GM18907 (cell line): ENCODE measurements at regions not wholly inside any gene's neighbourhood (a gene's known extent, or its start where the extent isn't known, plus 50 kb on each side); places are given as distances from the start of the nearest gene placed in this dataset.

Experiments
- ATAC-seq: cut with Tn5 transposase; IDR thresholded peaks from one replicate; pipeline ENCODE4 v1.9.1; 2021; ENCODE audit warnings: mild to moderate bottlenecking, moderate library complexity; ENCODE audit not compliant: unreplicated experiment

DNA sequence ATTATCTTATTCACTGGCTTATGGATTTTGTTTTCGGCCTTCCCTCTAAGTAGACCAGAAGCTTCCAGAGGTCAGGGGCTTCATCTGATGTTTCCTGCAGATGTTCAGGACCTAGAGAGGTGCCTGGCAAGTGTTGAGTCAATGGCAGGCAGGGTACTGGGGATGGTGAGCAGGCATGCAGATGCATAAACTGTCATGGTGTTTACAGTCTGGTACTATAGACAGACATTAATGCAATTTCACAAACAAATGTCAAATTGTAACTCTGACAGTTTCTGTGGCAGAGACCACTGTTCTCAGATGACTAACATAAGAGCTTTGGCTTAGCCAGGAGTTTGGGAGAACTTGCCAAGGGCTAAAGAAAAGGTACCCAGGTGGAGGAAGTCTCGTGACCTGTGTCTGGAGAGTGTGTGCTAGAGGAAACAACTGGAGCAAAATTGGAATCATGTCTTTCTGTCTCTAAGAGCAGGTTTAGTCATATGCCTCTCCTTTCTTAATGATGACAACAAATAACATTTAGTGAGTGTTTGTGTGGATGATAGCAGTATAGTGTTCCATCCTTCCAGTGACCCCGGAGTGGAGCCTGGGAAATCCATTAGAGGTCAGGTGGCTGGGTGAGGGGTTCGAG, 53.7 kb upstream of the TRAK1 start:
- no peak for ATAC-seq

- ATAC-seq = no peak
Observed at GRCh38 chr3:42036483-42036823, 54.7 kb upstream of the TRAK1 start.

- ATAC-seq = no peak
Observed at GRCh38 chr3:42035816-42036482, 55.2 kb upstream of the TRAK1 start.

- no peak for ATAC-seq
Observed at GRCh38 chr3:42035007-42035406, 56.1 kb upstream of the TRAK1 start.

- no peak for ATAC-seq
Observed at GRCh38 chr3:42033741-42034140, 57.4 kb upstream of the TRAK1 start.

- no peak for ATAC-seq
Observed at GRCh38 chr3:42032693-42033349, 58.3 kb upstream of the TRAK1 start.

GRCh38 chr3:42031808-42032480, 59.2 kb upstream of the TRAK1 start:
- ATAC-seq = no peak

- ATAC-seq = no peak
Observed at GRCh38 chr3:42028474-42028873, 62.7 kb upstream of the TRAK1 start.

DNA sequence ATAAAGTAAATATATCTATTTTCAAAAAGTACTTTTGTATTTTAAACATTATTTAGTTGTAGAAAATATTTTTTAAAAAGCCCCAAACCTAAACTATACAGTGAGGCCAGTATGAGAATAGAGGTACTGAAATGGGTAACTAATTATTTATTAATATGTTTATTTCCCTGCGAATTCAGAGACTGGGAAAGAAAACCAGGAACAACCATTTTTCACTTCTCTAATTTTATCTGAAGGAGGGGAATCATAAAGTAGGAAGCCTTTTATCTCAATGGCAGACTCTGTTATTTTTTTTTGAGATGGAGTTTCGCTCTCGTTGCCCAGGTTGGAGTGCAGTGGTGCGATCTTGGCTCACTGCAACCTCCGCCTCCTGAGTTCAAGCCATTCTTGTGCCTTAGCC, 63.6 kb upstream of the TRAK1 start:
- no peak for ATAC-seq

GRCh38 chr3:42025370-42026138, 63.7 kb upstream of the ULK4 start:
- ATAC-seq = peak; percentile 73

GRCh38 chr3:42024591-42025351, 62.9 kb upstream of the ULK4 start:
- peak; percentile 39 for ATAC-seq

GRCh38 chr3:42023380-42023779, 61.5 kb upstream of the ULK4 start:
- ATAC-seq = no peak

DNA sequence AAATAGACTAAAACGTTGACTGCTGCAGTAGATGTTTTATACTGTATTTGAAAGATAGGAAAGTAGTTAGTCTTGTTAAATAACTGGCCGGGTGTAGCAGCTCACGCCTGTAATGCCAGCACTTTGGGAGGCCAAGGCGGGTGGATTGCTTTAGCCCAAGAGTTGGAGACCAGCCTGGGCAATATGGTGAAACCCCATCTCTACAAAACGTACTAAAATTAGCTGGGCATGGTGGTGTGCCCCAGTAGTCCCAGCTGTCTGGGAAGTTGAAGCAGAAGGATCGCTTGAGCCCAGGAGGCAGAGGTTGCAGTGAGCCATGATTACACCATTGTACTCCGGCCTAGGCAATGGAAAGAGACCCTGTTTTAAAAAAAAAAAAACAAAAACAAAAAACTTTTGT, 60.5 kb upstream of the ULK4 start:
- no peak for ATAC-seq

DNA sequence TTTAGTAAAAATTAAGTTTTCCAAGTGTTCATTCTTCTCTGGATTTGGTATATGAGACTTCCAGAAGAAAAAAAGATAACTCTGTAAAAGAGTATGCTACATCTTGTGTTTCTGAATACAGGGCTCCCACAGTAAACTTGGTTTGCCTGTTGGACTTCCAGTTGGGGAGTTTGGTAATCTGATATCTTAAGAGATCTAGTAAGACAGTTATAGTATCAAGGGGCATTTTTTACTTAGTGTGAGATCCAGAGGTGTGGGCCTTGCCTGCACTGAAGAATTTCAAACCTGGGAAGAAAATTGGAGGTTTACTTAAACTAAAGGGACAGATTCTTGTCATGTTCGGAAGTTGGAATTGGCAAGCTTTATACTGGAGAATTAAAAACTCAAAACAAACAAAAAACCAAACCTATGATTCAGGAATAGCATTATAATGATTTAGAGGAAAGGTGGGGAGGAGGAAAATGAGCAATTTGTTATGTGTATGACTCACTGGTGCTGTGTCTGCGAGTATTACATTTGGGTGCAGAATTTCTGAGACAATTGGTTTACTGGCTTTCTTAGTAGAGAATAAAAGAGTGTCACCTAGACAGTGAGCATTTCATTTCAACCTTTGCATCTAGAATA, 58.9 kb upstream of the ULK4 start:
- ATAC-seq = no peak

- ATAC-seq = no peak
Observed at GRCh38 chr3:42019953-42020260, 58.0 kb upstream of the ULK4 start.

DNA sequence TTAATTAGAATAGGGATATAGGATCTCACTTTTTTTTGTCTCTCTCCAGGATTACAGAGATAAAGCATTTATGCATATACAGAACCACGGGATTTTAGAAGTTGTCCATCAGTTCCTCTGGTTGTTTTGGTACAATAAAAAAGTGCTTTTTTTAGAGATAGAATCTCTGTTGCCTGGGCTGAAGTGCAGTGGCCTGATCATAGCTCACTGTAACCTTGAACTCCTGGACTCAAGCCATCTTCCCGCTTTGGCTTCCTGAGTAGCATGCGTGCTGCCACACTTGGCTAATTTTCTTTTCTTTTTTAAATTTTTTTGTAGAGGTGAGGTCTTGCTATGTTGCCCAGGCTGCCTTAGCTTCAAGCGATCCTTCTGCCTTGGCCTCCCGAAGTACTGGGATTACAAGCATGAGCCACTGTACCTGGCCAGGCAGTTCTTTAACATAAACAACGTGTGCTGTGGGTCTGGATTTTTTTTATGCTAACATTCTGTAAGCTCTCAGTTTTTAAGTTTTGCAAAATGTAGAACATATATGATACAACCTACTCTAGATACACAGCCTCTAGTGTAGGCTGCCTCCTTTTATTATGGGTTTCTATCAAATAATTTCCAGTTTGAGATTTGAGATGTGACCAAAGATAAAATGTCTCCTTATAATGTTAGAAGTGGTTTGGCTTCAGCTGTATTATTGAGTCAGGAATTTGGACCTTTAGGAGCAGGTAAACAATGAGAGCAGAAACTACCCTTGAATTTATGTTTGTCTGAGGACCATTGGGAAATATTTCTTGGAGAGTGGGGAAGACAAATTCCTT, 57.4 kb upstream of the ULK4 start:
- ATAC-seq = no peak

DNA sequence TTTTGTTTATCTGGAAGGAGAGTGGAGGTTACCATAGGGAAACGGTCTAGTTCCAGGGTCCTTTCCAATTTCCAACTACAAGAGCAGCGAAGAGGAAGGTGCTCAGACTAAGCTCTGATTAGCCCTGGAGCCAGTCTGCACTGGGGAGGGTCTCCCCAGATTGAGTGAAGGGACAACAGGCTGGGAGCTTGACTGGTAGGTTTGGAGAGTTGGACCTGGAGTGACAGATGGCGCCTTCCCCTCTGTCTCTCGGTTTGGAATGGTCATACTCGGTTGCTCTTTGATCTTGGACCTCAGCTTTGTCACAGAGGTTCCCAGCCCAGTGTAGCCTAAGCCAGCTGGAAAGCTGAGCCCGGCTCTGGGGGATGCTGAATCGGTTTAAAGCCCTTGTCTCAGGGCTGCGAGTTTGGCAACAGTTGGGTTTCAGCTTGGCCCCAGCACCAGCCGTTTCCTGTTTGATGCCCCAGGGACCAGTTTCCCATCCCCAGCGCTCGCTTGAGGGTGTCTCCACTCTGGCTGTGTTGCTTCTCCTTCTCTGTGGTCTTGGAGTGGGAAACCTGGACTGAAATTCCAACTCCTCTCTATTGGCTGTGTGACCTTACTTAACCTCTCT, 53.1 kb upstream of the ULK4 start:
- peak; percentile 17 for ATAC-seq

DNA sequence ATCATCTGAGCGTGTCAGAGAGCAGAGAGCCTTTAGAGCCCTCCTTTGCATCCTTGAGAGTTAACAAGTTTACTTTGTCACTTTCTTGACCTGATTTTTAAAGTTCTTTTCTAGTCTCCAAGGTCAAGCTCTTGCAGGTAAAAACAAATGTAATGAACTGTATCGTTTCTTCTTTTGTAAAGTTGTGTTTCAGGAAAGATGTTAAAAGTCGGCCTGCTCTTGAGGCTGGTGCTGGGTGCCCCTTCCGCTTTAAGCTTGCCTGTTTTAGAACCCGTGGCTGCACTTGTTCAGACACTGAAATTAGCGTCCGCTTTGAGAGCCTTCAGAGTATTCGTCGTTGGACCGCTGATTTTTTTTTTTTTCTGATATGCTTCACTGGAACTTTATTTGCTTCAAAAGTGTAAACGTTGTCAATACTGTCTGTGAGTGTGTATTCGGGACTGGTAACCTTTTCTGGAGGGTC, 52.6 kb upstream of the ULK4 start:
- no peak for ATAC-seq
